Glomerular endothelial cell (primary cell): ENCODE measurements at regions not wholly inside any gene's neighbourhood (a gene's known extent, or its start where the extent isn't known, plus 50 kb on each side); places are given as distances from the start of the nearest gene placed in this dataset.
A peak's percentile ranks its signal among the peaks of the same experiment; 100 is the strongest.
"Not testable (repeated sequence)": the region's sequence is repeated elsewhere in the genome, so short reads cannot be mapped to it uniquely, and the experiment has no call there.

ENCODE experiments used
- DNase-seq: peaks from one replicate; pipeline ENCODE4 v3.0.0-alpha.2; 2011; ENCODE audit warnings: low read depth, low spot score; ENCODE audit errors: extremely low read depth

DNA sequence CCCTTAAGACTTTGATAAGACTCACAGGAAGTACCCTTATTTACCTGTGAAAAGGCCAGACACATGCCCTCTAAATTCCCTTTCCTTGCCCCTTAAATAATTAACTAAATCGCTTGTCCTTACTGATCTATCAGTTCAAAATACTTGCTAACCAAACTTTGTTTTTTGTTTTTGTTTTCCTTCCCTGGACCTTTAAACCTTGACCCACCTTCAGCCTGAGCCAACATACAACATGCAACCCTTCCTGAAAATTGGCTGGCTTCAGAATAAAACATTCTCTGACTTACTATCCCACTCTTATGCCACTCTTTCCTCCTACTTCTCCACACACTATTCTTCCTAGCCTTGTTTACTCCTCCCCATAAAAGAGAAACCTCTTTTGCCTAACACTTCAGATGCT is 448.1 kb upstream of the TRAM1L1 start:
- no peak for DNase-seq

DNA sequence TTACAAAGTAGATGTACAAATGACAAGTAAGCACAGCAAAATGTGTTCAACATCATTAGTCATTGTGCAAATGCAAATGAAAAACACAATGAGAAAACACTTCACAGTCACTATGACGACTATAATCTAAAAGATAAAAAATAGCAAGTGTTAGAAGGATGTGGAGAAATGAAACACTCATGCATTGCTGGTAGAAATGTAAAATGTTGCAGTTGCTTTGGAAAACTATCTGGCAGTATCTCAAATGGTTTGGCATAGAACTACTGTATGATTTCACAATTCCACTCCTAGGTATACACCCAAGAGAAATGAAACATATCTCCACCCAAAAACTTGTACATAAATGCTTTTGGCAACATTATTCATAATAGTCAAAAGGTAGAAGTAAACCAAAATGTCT is 459.7 kb upstream of the TRAM1L1 start:
- no peak for DNase-seq

DNA sequence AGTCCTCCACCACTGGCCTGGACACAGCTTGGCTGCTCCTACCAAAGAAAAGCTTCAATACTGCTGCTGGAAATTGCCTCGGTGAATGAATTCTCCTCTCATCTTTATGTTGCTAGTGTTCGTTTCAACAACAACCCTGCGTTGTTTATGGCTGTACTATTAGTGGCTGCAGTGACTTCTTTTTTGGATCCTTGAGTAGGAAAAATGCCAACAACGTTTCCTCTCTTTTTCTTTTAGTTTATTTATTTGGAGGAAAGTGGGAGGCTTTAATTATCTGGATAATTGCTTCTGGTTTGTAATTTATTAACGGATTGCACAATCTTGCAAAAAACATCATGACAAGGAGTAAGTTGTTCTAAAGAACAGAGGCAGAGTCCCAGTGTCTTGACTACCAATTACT is 464.1 kb upstream of the TRAM1L1 start:
- DNase-seq, result no peak

DNA sequence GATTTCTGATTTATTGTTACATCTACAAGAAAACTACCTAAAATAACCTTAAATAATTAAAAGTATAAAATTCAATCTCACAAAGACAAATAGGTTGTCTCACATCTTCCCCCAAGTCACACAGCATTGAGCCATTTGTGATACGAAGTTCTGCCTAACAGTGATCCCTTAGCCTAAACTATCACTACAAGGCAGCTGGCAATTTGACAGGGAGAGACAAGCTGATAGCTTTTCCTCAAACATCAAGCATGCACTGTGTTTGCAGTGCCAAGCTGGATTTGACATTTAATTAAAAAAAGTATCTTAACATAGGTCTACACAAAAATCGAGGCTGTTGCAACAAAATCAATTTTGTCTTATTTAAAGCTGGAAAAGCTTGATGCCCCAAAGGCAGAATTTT is 464.7 kb upstream of the TRAM1L1 start:
- no peak for DNase-seq

DNA sequence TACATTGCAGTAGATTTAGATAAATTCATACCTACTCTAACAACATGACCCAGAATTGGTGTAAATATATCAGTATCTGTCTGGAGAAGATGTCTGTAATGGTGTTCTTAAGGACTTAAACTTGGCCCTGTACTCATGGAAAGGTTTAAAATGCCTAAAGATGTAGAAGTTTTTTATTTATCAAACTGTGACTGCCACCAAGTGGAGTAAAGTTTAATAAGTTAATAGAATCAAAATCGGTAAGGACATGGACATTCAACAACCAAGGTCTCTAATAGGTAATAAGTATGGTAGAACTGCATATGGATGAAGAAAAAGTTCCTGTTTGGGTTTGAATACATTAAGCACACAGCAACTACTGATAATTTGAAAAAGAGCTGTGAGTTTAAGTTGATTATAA is 474.0 kb upstream of the NDST3 start:
- DNase-seq, result peak; percentile 3

DNA sequence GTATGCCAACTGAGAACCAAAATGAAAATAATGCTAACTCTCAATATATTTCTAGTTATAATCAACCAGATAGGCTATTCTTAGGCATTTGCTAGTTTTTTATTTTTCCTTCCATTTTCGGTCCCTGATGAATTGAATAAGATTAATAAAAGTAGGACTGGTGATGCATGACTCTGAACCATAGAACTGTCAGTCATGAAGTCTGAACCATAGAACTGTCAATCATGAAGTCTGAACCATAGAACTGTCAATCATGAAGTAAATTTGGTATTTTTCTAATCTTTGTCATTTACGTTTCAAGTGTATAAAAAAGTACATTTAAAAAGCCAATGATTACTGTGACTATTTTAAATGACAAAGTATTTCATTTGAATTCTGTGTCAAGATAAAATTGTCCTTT is 460.2 kb upstream of the NDST3 start:
- DNase-seq, result no peak

DNA sequence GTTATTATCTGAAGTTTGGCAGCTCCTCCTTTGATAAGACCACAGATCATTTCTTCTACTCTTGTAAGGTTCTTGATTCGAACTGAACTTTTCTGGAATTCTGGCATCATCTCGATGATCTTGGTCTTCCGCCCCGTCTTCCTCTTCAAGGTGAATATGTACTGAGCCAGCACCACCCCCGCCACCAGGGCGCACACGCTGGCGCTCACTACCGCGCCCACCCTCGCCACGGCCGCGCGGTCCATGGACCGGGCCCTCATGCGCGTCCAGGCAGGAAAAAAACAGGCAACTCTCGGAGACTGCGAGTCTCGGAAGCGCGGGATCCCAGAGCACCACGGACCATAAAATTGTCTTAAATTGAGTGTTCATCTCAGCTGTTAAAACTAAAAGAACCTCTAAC is 458.4 kb upstream of the NDST3 start:
- DNase-seq, result no peak

DNA sequence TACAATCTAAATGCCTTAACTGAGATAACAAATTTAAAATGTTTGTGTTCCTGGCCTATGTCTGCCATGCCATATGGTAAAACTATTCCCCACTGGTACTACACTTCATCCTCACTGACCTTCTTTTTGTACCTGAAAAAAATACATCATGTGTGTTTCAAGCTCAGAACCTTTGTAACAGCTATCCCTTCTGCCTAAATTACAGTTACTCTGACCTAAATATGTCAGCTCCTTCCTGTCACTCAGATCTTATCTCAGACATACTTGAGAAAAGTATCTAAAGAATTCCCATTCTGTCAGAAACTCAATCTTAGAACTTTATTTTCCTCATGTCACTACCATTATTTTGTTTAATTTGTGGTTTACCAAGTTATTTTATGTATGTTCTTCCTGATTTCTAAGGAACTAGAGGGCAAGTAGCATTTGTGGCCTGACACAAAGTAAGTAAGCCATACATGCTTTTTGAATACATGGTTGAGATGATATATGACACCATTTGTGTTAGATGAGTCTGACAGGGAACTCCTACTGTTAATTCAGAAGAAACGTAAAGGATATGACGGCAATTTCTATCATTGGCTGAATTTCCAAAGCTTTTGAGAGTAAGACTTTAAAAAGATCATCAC is 456.5 kb upstream of the NDST3 start:
- DNase-seq, result no peak

DNA sequence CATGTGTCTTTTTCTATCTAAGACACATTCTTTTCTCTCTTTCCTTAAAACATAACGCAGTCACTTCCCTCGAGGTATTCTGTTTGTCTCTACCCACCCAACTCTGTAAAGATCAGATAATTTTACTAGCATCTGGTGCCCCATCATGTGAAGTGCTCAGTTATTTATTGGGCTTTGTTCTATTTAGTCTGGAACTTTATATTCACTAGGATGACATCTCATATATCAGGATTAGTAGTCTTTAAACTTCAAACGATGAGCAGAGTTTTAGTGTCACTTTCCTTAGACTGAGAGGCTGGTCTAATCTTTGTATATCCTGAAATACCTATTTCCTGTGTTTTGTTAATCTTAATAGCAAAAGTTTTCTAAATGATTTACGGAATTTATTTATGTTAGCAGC is 445.5 kb upstream of the NDST3 start:
- DNase-seq, result no peak

DNA sequence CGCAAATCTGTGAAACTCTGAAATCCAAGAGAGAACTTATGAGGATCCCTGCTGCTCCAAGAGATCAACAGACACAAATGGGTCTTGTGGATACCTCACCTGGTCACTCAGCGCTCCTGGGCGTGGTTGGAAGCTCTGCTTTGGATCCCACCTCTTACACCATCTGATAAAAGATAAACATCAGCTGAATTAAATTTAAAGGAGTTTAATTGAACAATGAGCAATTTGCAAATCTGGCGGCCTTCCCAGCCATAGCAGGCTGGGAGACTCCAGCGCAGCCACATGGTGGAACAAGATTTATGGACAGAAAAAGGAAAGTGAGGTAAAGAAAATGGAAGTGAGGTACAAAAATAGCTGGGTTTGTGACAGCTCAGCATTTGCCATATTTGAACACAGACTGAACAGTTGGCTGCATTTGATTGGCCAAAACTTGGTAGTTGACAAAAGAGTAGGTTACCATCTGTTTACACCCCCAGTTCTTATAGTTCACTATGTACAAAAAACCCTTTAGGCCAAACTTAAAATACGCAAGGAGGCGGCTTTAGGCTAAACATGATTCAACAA is 437.3 kb upstream of the NDST3 start:
- no peak for DNase-seq

DNA sequence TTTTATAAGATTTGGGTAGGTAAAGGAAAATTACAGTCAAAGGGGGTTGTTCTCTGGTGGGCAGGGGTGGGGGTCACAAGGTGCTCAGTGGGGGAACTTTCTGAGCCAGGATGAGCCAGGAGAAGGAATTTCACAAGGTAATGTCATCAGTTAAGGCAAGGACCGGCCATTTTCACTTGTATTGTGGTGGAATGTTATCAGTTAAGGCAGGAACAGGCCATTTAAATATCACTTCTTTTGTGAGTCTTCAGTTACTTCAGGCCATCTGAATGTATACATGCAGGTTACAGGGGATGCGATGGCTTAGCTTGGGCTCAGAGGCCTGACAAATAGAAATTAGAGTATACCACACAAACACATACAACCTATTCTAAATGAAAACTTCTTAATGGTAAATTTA is 434.9 kb upstream of the NDST3 start:
- DNase-seq, result not testable (repeated sequence)

DNA sequence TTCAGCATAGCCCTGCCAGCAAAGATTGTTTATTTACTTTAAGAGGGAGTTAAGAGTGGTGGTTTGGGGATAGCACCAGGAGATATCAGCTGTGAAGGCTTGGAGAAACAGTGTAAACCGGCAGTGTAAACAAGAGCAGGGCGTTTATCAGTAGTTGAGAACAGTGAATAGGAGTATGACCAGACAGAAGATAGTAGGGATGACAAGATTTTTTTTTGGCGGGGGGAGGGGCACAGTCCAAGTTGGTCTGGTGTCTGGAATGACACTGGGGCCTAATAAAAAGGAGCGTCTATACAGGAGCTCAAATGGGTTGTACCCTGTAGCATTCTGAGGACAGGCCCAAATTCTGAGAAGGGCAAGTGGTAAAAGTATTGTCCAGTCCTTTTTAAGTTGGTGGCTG is 433.4 kb upstream of the NDST3 start:
- not testable (repeated sequence) for DNase-seq

DNA sequence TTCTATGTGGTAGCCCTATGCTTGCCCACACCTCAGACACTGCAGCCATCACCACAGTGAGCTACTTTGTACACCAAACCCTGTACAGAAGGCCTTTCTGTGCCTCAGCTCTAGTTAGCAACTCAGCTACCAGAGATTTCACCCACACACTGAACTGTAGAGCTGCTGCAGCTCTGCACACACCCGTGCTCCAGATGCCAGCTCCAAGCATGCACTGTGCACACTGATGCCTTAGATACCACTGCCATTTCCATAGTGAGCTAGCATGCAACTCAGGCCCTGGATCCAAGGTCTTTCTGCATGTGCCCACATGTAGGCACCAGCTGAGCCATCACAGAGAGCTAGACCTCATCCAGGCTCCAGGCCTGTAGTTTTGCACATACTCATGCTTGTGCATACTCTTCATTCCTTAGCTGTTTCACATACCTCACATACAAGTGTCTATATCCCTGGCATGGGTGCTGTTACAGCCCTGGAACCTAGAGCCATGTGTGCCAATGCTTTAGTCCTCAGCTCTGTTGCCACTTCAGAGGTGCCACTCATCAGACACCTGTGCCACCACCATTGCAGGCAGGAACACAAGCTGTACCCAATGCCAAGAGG is 423.5 kb upstream of the NDST3 start:
- DNase-seq, result no peak

DNA sequence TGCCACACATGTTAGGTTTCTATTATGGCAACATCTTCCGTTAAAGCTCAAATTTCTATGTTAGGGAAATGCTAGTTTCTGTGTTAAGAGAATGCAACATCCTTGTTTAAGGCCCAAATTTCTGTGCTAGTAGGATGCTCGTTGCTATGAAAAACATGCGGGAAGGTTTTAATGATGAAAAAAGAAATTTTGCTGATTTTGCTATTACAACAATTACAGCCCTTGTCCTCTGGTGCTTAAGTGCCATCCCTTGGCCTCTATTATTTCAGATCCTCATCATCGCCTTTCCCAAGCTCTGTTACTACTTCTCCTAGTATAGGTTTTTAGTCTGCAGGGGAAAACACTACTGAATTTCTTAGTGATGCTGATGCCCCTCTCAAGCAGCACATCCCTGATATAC is 412.6 kb upstream of the NDST3 start:
- no peak for DNase-seq

DNA sequence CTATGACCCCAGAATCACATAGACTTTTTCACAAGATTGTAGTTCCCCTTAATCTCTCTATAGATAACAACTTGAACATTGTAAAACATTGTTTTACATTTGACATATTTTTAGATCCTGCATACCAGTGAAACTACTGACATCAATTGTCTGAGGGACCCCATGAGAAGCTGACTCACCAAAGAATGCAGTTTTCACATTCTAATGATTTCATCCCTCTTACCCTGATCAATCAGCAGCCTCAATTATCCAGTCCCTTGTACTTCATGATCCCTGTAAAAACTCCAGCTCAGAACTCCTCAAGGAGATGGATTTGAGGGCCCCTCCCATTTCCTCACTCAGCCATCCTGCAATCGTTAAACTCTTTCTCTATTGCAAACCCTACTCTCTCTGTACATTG is 411.0 kb upstream of the NDST3 start:
- DNase-seq, result no peak

DNA sequence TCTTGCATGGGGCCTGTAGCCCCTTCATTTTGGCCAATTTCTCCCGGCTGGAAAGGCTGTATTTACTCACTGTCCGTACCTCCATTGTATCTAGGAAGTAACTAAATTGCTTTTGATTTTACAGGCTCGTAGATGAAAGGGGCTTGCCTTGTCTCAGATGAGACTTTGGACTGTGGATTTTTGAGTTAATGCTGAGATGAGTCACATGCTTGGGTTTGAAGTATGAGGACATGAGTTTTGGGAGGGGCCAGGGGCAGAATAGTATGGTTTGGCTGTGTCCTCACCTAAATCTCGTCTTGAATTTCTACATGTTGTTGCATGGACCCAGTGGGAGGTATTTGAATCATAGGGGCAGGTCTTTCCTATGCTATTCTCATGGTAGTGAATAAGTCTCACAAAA is 407.6 kb upstream of the NDST3 start:
- no peak for DNase-seq

DNA sequence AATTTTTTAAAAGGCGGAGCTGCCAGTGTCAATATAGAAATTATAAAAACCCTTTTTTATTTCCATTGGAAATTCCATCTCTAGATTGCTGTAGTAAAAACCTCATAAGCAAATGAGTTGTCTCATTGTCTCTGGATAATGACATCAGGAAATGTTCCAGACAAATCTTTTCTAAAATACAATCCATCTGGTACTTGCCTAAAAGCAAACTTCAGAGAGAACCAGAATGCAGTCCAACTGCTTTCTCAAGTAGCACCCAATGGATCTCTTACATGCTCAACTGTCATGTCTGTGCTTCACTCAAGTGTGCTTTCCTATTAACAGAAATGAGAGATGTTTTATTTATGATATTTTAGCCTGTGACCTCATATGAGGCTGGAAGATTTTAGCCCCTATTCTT is 399.6 kb upstream of the NDST3 start:
- DNase-seq, result no peak

DNA sequence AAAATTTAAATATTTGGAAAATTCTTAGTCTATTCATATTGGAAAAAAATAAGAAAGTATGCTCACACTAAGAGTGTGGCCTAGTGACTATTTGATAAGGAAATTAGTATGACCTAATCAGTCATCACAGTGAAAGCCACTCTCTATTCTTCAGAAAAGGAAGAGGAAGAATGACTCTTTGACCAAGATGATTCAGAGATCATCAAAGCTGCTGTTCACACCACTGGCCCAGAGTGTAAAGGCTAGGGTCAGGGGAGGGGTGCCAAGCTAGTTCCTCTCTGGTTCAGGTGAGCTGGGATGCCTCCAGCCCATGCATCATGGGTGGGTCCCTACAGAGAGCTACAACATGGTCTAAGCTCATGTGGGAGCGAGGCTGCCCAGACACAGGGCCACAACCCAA is 396.9 kb upstream of the NDST3 start:
- no peak for DNase-seq

DNA sequence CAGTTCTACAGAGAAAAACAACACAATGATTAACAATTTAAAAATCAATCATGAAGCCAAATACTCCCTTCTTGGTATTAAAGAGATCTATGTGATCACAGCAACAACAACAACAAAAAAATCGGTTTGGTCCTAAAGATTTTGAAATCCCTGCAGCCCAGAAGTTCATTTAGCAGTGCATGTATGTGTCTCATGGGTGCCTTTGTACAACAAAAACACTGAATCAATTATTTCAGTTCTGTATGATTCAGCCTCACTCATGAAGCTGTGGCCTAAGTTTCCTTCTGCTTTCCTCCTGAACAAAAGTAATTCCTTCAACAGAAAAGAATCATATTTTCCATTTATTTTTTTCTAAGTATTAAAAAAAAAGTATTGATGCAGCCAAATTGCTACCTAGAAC is 393.4 kb upstream of the NDST3 start:
- no peak for DNase-seq

DNA sequence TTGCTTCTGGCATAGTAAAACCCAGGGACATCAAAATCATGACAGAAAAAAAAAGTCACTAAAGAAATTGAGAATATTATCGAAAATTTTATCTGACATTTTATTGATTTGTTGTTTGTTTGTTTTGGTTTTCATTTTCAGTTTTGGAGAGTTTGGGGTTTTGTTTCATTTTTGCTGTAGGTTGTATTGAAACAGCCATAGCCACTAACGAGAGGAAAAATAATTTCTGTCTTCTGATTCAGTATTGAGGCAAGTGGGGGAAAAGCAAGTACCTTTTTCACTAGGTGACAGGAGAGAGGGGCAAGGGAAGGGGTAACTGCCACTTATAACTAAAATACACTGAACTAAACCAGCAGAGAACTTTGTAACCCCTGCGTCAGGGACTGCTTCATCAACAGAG is 392.8 kb upstream of the NDST3 start:
- DNase-seq, result no peak

DNA sequence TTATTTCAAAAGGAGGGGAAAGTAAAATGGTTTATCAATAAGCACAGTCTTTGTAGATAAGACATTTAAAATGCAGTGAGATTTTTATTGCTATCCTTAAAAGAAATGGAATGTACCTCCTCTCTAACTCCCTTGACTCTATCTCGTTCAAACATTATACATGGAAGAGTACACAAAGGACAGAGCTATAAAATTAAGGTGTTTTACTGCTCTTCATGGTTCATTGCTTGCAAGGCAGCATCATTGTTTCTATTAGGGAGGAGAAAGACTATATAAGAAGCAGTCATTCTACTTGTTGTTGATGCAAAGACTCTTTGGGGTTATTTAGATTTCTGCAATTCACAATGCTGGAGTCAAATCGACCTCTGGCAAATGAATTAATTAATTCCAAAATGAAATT is 380.2 kb upstream of the NDST3 start:
- DNase-seq, result no peak

DNA sequence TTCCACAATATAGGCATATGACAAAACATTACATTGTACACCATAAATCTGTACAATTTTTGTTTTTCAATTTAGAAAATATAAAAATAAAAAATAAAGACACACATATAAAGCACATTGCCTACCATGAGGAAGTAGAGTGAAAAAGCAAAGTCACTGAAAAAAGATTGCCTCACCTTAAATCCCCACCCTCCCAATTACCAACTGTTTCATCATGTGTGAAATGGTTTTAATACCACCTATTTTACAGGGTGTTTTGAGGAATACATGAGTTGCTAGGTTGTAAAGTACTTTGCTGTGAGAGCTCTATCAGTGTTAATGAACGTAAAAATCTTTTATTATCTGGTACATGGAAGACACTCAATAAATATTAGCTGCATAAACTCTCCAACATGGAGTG is 373.6 kb upstream of the NDST3 start:
- no peak for DNase-seq
